ENCODE measurements at regions not wholly inside any gene's neighbourhood (a gene's known extent, or its start where the extent isn't known, plus 50 kb on each side); places are given as distances from the start of the nearest gene placed in this dataset.

DNA sequence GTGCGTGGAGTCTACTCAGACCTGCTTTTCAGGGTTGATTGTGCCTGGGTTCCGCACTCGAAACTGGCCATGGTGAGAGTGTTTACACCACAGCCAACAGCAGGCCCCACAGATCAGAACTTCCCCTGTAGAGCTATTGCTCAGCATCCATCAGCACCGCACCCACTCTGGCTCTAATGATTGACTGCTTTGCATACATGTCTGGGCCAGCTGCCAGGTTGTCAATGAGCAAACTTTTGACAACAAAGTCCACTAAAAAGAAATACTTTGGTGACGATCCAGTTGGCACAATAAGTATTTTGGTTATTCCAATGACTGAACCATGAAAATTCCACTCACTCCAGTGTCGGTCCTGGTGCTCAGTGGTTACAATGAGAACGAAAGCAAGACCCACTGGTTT is 190.7 kb downstream of the FOXL1 start:
- TF ChIP-seq POLR2AphosphoS5 (IDR thresholded peaks at IDR 0.05; ENCODE audit: low read depth, low read length) (no peak), POLR2A (IDR thresholded peaks at IDR 0.05; ENCODE audit: low read depth, low read length) (no peak), TAF1 (IDR thresholded peaks at IDR 0.05; ENCODE audit: borderline replicate concordance, low read depth, low read length) (no peak)

Data from GM12892 (cell line).